ENCODE measurements at regions not wholly inside any gene's neighbourhood (a gene's known extent, or its start where the extent isn't known, plus 50 kb on each side); places are given as distances from the start of the nearest gene placed in this dataset.
"Not testable (repeated sequence)": the region's sequence is repeated elsewhere in the genome, so short reads cannot be mapped to it uniquely, and the experiment has no call there.

GRCh38 chr1:182003953-182004586, 57.4 kb downstream of the ZNF648 start:
- no peak for DNase-seq (ENCODE audit: low spot score in 2 of 2)
- no peak for FAIRE-seq

GRCh38 chr1:182003025-182003725, 58.3 kb downstream of the ZNF648 start:
- DNase-seq (ENCODE audit: low spot score in 2 of 2) (no peak), FAIRE-seq (no peak)

DNA sequence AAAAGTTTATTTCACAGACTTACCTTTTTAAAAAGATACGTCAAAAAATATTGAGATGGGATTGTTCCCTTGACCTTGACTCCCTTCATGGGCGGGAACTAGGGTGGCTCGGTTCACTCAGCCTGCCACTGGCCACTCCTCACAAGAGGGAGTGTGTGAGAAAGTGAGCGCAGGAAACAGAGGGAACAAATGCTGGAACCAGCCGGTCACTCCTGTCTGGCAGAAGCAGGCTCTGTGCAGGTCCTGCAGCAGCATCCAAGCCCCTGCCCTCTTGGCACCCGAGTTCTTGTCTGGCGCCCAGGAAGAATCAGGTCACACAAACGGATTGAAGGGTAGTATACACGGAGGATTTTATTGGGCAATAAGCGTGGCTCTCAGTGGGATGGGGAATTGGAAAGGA, 58.9 kb downstream of the ZNF648 start:
- FAIRE-seq: no peak
- no peak for DNase-seq (ENCODE audit: low spot score in 2 of 2)

- DNase-seq (ENCODE audit: low spot score in 2 of 2): no peak
- FAIRE-seq: no peak
Observed at GRCh38 chr1:181998858-181999257, 62.7 kb downstream of the ZNF648 start.

GRCh38 chr1:181992072-181992471, 69.4 kb downstream of the ZNF648 start:
- no peak for DNase-seq (ENCODE audit: low spot score in 2 of 2)
- no peak for FAIRE-seq

DNA sequence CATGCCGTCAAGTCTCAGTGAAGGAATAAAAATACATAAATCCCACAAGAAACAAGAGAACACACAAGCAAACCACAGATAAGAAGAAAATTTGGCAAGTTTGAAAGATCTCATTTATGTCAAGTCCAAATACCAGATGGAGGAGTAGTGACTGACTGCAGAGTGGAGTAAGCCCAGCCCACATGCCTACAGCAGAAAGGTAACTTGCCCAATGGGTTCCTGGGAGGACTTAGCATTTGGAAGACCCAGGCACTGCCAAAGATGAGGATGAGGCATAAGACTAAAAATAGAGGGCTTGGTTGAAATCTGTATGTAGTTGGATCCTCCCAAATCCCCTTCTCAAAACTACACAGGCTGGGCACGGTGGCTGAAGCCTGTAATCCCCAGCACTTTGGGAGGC, 70.8 kb downstream of the ZNF648 start:
- no peak for FAIRE-seq
- no peak for DNase-seq (ENCODE audit: low spot score in 2 of 2)

DNA sequence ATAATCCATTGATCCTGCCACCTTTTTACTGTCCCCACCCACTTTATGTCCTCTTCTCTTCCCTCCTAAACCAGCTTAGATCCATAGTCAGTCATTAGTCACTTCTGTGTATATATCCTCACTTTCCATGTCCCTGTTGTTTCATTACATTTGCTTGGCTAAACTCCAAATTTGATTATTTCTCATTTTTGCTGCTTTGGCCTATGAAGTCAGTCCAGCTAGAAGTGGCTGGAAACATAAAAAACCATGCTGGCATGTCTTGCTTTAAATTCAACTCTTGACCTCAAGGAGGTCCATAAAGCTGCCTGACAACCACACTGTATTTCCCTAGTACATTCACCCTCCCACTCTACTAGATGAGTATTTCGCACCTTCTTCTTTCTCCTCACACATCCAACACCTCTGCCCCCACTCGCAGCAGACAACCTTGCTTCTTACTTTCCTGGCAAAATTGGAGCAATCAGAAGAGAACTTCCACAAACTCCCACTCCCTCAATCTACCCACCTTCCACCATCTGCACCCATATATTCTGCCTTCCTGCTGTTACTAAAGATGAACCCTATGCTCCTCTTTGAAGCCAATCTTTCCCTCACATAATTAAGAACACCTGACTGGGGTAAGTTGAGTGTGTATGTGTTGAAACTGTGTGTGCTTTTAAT, 72.1 kb downstream of the ZNF648 start:
- no peak for FAIRE-seq
- DNase-seq (ENCODE audit: low spot score in 2 of 2): no peak

GRCh38 chr1:181987996-181988395, 73.5 kb downstream of the ZNF648 start:
- FAIRE-seq (no peak), DNase-seq (ENCODE audit: low spot score in 2 of 2) (no peak)

DNA sequence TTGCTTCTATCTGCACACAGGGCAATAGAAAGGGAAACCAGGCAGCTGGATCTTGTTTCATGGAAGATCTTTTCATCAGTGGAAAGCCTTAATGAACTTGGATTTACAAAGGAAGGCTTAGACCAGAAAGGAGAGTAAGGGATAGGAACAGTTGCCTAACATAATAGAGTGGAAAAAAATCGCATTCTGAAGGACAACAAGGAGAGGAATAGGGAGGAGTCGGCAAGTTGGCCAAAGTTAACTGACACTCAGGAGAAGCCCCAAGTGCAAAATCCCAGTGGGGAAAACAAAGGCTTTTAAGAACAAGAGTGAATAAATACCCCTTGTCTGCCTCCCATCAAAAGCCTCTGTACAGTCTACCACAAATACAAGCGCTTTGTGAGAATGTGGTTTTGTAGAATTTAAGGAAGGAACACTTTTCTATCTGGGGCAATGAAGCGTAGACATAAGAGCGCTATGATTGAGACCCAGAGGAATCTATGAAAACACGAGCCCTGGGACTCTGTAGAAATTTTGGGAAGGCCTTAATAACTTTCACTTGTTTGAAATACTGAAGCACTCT, 74.1 kb downstream of the ZNF648 start:
- DNase-seq (ENCODE audit: low spot score in 2 of 2) (no peak), FAIRE-seq (no peak)

DNA sequence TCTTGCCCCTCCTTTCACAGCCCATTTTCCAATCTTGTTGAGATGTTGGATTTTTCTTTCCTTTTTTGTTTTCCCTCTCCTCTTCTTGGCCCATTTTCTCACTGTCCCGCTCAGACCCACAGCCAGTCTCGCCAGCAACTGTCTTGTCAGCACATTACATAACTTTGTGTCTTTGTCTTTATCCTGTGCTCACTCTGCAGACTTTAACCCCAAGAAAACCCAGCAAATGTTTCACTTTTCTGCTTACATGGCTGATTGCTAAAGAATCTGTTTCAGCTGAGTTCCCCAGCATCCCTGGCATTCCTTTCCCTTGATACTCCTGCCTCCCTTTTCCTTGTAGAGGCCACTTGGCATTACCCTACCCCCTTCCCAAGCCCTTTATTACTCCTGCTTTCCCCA, 74.6 kb downstream of the ZNF648 start:
- FAIRE-seq: no peak

DNA sequence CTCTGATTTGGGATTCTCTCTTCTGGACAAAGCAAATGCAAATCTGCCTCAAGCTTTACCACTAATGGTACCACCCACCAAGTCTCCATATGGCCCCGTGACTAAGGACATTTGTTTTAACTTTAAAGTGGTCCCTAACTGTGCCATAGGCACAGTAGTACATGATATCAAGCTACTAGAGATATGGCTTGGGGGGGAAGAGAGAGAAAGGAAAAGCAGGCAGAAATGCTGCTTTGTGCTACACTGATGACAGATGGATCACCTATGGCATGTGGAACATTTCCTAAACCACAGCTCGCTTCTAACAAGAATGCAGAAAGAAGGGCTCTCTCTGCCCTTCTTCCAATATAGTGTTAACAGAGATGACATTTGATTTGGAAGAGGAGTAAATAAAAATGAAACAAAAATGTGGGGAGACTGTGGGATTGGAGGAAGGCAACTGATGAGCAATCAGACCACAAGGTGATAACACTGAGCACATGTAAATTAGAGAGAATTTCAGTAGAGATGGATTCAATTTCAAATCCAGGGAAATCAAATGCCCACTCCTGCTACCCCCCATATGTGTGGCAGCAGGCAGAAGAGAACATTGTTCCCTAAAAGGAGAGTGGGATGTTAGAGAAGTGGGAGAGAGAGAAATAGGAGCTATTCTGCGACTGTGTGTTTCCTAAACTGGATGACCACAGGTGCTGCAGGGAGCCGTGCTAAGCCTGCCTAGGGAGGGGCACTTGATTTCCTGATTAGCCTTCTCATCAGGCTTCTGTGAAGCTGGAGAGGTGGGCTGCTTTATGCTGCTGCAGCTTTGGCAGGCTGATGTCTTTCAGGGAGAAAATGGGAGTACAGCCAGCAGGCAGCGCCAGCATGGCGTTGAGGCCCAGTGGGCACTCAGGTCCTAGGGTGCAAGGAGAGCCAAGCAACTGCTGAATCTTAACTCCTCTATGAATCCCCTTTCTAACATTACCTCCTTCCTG, 75.3 kb downstream of the ZNF648 start:
- DNase-seq (ENCODE audit: low spot score in 2 of 2): no peak
- FAIRE-seq: no peak

More for the DNA sequence above, 74.6 kb downstream of the ZNF648 start:
- no peak for DNase-seq (ENCODE audit: low spot score in 2 of 2)

DNA sequence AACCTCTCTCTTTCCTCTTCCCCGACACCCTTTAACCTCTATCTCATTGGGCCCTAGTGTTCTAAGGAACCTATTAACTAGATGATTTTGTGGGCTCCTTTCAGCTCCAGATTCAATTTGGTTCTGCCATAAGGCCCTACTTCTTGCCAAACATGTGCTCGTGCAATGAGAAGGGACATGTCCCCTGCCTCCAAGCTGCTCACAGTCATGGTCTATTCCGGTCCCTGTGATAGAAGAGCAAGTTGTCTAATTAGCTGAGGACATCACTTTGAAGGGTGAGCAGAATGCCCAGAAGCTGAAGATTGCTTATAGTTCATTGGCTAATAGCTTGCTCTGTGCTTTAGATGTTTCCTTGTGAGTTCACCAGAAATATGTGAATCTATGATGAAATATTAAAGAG, 76.2 kb downstream of the ZNF648 start:
- DNase-seq (ENCODE audit: low spot score in 2 of 2) (no peak), FAIRE-seq (no peak)

DNA sequence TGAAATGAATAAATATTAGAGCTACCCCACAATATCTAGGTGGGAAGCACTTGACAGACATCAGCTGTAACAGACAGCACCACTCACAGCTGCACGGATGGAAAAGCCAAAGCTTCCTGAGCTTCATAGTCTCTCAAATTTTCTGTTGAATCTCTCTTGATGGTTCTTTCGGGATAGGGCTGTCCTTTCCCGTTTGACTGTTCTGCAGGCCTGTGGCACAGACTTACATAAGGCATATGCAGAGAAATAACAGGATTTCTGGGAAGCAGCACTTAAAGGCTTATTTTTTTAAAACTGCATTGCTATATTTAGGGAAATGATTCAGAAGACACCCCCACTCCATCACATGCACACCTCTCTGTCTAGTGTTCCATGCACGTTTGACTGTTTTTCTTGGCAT, 77.5 kb downstream of the ZNF648 start:
- no peak for FAIRE-seq
- DNase-seq (ENCODE audit: low spot score in 2 of 2): no peak

DNA sequence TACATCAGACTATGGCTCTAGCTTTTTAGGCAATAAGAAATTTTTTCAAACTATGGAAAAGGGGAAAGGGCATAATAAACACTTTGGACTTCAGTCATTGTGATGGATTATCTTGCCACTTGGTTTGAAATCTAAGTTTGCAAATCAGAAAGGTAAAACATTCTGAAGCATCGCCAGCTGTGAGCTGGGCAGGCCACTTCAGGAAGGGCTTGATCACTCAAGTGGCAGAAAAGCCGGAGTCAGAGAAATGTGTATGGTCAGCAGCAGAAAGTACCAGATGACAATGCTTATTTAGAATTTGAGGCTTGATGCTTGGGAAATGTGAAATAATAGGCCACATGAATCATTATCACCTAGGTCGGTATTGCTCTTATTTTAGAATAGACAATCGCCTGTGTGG, 79.7 kb downstream of the ZNF648 start:
- FAIRE-seq: no peak
- no peak for DNase-seq (ENCODE audit: low spot score in 2 of 2)

DNA sequence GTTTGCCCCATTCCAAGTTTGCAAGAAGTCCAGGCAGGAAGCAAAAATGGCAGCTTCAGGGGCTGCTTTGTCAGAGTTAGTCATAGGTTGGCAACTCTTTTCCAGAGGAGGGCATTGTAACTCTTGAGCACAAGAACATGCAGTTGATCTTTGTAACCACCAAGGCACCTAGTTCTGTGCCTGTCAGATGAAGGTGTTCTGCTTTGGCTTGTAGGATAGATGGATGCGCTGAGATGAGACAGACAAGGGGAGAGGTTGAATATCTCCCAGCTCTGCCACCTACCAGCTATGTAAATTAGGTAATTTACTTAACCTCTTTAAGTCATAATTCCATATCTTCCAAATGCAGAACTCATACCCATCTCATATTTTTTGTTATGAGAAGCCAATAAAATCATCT, 89.3 kb downstream of the ZNF648 start:
- DNase-seq (ENCODE audit: low spot score in 2 of 2) (no peak), FAIRE-seq (no peak)

GRCh38 chr1:181971424-181971823, 90.1 kb downstream of the ZNF648 start:
- DNase-seq (ENCODE audit: low spot score in 2 of 2) (no peak), FAIRE-seq (no peak)

DNA sequence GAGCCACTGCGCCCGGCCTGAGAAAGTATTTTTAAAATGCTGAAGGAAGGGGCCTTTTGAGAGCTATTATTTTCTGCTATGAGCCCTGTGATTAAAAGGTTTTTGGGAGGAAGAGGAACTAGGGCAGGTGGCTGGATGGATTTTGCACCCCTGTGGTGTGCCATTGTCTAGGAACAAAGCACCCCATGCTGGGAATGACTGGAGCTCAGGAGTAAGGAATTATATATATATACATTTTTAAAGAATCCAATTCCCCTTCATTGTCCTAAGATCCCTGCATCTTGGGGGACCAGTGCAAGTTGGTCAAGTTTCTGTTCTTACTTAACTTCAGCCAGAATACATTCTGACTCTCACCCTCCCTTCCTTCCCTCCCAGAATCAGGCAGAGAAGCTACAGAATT, 91.6 kb downstream of the ZNF648 start:
- FAIRE-seq: no peak
- no peak for DNase-seq (ENCODE audit: low spot score in 2 of 2)

DNA sequence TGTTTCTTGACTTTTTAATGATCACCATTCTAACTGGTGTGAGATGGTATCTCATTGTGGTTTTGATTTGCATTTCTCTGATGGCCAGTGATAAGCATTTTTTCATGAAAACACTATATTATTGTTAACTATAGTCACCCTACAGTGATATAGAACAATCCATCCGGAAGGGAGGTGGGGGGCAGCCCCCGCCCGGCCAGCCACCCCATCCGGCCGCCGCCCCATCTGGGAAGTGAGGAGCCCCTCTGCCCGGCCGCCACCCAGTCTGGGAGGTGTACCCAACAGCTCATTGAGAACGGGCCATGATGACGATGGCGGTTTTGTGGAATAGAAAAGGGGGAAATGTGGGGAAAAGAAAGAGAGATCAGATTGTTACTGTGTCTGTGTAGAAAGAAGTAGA, 106.8 kb downstream of the ZNF648 start:
- FAIRE-seq: not testable (repeated sequence)

DNA sequence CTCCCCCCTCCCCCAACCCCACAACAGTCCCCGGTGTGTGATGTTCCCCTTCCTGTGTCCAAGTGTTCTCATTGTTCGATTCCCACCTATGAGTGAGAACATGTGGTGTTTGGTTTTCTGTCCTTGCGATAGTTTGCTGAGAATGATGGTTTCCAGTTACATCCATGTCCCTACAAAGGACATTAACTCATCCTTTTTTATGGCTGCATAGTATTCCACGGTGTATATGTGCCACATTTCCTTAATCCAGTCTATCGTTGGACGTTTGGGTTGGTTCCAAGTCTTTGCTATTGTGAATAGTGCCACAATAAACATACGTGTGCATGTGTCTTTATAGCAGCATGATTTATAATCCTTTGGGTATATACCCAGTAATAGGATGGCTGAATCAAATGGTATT, 107.3 kb downstream of the ZNF648 start:
- FAIRE-seq; DNase-seq (ENCODE audit: low spot score in 2 of 2): not testable (repeated sequence)

More for the DNA sequence above, 106.8 kb downstream of the ZNF648 start:
- not testable (repeated sequence) for DNase-seq (ENCODE audit: low spot score in 2 of 2)

- no peak for FAIRE-seq
- DNase-seq (ENCODE audit: low spot score in 2 of 2): no peak
Observed at GRCh38 chr1:181953596-181953995, 107.9 kb downstream of the ZNF648 start.
